HG03520 (cell line): ENCODE measurements at regions not wholly inside any gene's neighbourhood (a gene's known extent, or its start where the extent isn't known, plus 50 kb on each side); places are given as distances from the start of the nearest gene placed in this dataset.

Experiments
- ATAC-seq: cut with Tn5 transposase; IDR thresholded peaks from one replicate; pipeline ENCODE4 v1.9.1; 2021; ENCODE audit warnings: mild to moderate bottlenecking, moderate library complexity; ENCODE audit not compliant: unreplicated experiment

- ATAC-seq: no peak
These were observed 58.5 kb upstream of the PRICKLE1 start for GRCh38 chr12:42648061-42648460.

DNA sequence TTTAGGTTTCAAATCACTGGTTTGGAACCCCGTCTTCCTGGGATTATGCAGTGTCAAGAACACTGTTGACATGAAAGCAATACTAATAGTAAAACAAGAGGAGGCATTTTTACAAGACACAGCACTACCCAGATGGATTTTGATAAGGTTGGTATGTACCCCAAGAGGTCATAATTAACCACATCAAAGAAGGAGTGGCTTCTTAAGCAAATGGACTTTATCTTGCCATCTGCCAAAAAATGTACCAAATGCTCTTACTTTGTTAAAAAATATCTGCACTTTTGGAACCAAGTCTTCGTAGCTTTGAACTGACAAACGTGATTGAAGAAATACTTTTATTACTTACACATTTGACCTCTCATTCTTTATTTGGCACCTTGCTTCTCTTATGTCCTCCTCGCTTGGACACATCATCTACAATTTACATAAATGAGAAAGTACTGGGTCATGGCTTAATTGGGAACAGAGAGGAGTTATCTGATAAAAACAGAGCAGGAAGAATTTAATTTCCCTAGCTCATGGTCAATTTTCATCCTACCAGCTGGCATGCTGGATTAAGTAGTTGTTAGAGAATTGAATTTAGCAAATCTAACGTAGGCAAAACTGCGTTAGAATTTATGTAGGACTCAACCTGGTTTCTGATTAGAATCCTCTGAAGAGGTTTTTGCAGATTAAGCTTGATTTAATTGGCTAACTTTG is 54.5 kb upstream of the PRICKLE1 start:
- no peak for ATAC-seq

DNA sequence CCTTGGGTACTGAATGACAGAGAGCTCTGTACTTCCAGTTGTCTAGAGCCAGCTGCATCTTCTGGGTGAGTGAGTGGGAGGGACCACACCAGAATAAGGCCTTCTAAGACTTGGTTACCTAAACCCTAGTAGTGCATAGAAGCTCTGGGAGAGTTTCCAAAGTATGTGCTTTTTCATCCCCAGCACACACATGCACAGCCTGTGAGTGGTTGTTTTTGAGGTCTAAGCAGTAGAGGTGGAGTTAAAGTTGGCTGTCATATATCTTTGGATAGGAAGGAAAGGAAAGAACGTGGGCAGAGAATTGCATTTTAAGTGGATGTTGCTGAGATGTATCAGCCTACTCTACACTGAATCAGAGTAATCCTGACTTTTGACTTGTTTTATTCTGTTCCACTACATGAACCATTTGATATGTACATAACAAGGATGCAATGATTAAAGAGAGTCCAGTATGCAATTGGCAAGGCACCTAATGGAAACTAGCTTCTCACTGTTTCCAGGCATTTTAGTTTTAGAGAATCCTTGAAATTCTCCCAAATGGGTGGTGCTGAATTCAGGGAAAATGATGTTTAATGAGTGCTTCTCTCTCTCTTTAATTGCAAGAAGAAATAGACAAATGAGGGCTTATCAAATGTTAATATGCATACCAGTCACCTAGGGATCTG is 51.8 kb upstream of the PRICKLE1 start:
- no peak for ATAC-seq

DNA sequence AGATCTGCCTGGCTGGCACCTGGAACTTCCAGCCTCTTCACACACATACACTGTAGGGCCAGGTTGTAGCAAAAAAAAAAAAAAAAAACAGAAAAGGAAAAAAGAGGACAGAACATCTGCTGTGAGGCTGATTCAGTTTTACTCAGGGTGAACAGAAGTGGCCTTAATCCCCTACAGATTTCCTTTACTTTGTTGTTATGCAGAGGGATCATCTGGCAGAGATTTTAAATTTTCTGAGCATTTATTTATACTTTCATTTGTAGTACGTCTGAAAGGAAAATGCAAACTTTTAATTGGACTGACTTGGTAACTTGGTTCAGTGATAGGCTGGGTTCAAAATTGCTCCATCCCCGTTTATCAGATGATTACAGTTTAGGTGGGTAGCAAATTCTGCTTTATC is 50.8 kb upstream of the PRICKLE1 start:
- no peak for ATAC-seq

- no peak for ATAC-seq
These were observed 50.0 kb upstream of the PRICKLE1 start for GRCh38 chr12:42639556-42639955.
